B cell (primary cell): ENCODE measurements at regions not wholly inside any gene's neighbourhood (a gene's known extent, or its start where the extent isn't known, plus 50 kb on each side); places are given as distances from the start of the nearest gene placed in this dataset.

ENCODE experiments used
- ATAC-seq: fragments of 200-7000 bp; cut with Tn5 transposase; one replicate; pipeline ENCODE4 v1.10.0; 2021; ENCODE audit warnings: low read depth, mild to moderate bottlenecking, moderate number of reproducible peaks, moderate library complexity
- CTCF ChIA-PET: fragments of 350-600 bp; sonication (Branson Sonifier 250); formaldehyde crosslinking; loops from one replicate; lab custom pipeline; 2021; ENCODE audit warnings: antibody characterized with exemption, inconsistent platforms; lab: Charles Lee
- POLR2A ChIA-PET: fragments of 350-600 bp; sonication (Branson Sonifier 250); formaldehyde crosslinking; loops from one replicate; lab custom pipeline; 2021; ENCODE audit warnings: antibody characterized with exemption; lab: Charles Lee
- DNase-seq: peaks from one replicate; pipeline ENCODE4 v3.0.0; 2013
- H2AFZ ChIP-seq: 2 replicates; pipeline ENCODE4 v1.6.1; 2012; ENCODE audit warnings: mild to moderate bottlenecking, low read depth, low read length; ENCODE audit not compliant: insufficient read depth, poor library complexity, severe bottlenecking
- H3K27ac ChIP-seq, 2 donors: 1 replicate in 1 of 2; 2 replicates in 1 of 2; pipeline ENCODE4 v1.5.1; 2012 to 2013; ENCODE audit warnings: low read length in 2 of 2, mild to moderate bottlenecking in 2 of 2, moderate library complexity in 1 of 2
- H3K27me3 ChIP-seq, 4 experiments: fragments of 200-600 bp in 1 of 4; sonication (generic) in 1 of 4; replicated peaks in 1 of 4; 1 replicate in 2 of 4; 2 replicates in 2 of 4; pipeline versions ENCODE4 v1.6.1 to v1.7.0; 2013 to 2016; ENCODE audit warnings: low read length in 3 of 4, mild to moderate bottlenecking in 2 of 4, mixed read lengths in 1 of 4, moderate library complexity in 1 of 4; ENCODE audit not compliant: insufficient read depth in 4 of 4, control insufficient read depth in 3 of 4; ENCODE audit errors: control extremely low read depth in 1 of 4
- H3K36me3 ChIP-seq, 2 experiments: replicated peaks in 1 of 2; 1 replicate in 1 of 2; 2 replicates in 1 of 2; pipeline versions ENCODE4 v1.6.1 to v1.7.1; 2013; ENCODE audit warnings: low read length in 1 of 2; ENCODE audit not compliant: insufficient read depth in 2 of 2, control insufficient read depth in 1 of 2; ENCODE audit errors: control extremely low read depth in 1 of 2, extremely low read depth in 1 of 2
- H3K4me1 ChIP-seq, 2 donors: fragments of 200-600 bp in 1 of 2; sonication (generic) in 1 of 2; 1 replicate in 1 of 2; 2 replicates in 1 of 2; pipeline versions ENCODE4 v1.5.1 to v1.6.1; 2013 to 2017; ENCODE audit warnings: low read length in 2 of 2; ENCODE audit not compliant: control insufficient read depth in 2 of 2, insufficient read depth in 2 of 2
- H3K4me2 ChIP-seq: replicated peaks from 2 replicates; pipeline ENCODE3; 2012; ENCODE audit warnings: mild to moderate bottlenecking, low read depth, low read length; ENCODE audit not compliant: poor library complexity, severe bottlenecking
- H3K4me3 ChIP-seq, 5 experiments: fragments of 200-600 bp in 1 of 5; sonication (generic) in 1 of 5; 1 replicate in 3 of 5; 2 replicates in 2 of 5; pipeline versions ENCODE4 v1.5.1 to v1.7.0; 2011 to 2016; ENCODE audit warnings: low read length in 4 of 5, mild to moderate bottlenecking in 4 of 5, low read depth in 2 of 5, control low read depth in 1 of 5, moderate library complexity in 1 of 5; ENCODE audit not compliant: insufficient read depth in 1 of 5; ENCODE audit errors: control extremely low read depth in 1 of 5, extremely low read depth in 1 of 5
- H3K79me2 ChIP-seq: fragments of 200-600 bp; sonication (generic); one replicate; pipeline ENCODE4 v1.6.0; 2016; ENCODE audit warnings: low read length; ENCODE audit not compliant: control insufficient read depth, insufficient read depth
- H3K9ac ChIP-seq: fragments of 200-600 bp; sonication (generic); 2 replicates; pipeline ENCODE4 v1.6.1; 2017; ENCODE audit warnings: mild to moderate bottlenecking, low read length, moderate library complexity
- H3K9me3 ChIP-seq, 3 donors: one replicate each; pipeline versions ENCODE4 v1.6.1 to v1.7.1; 2013; ENCODE audit warnings: low read length in 2 of 3; ENCODE audit not compliant: control insufficient read depth in 2 of 3, insufficient read depth in 1 of 3; ENCODE audit errors: control extremely low read depth in 1 of 3
- H4K20me1 ChIP-seq: 2 replicates; pipeline ENCODE4 v1.6.0; 2012; ENCODE audit warnings: mild to moderate bottlenecking, low read length; ENCODE audit not compliant: insufficient read depth, control insufficient read depth, poor library complexity, severe bottlenecking
- H3K27ac Mint-ChIP-seq: one replicate; pipeline ENCODE4 v1.8.0; 2021; ENCODE audit warnings: mixed read lengths
- H3K27me3 Mint-ChIP-seq: one replicate; pipeline ENCODE4 v1.8.0; 2021; ENCODE audit warnings: mixed read lengths
- H3K4me1 Mint-ChIP-seq: one replicate; pipeline ENCODE4 v1.8.0; 2021; ENCODE audit warnings: mixed read lengths
- H3K4me3 Mint-ChIP-seq: one replicate; pipeline ENCODE4 v1.8.0; 2021; ENCODE audit warnings: mixed read lengths
- H3K9me3 Mint-ChIP-seq: one replicate; pipeline ENCODE4 v1.8.0; 2022; ENCODE audit warnings: mixed read lengths; ENCODE audit not compliant: insufficient read depth
- CTCF ChIP-seq: fragments of 200-600 bp; IDR thresholded peaks from one replicate; pipeline ENCODE4 v1.8.0; 2022; ENCODE audit warnings: antibody characterized with exemption, mild to moderate bottlenecking
- EZH2 ChIP-seq: IDR thresholded peaks from 2 replicates; pipeline ENCODE4 v1.6.1; 2012; ENCODE audit warnings: borderline replicate concordance, low read depth, mild to moderate bottlenecking, moderate library complexity, low read length; ENCODE audit not compliant: insufficient read depth, poor library complexity, severe bottlenecking
- WGBS: methylation state at CpG from one replicate; pipeline ENCODE4 v1.1.5; 2013; ENCODE audit warnings: missing lambda C conversion rate; ENCODE audit not compliant: insufficient coverage; 5-methylcytosine and 5-hydroxymethylcytosine counted together
- intact Hi-C: fragments of 100-400 bp; cut with micrococcal nuclease; formaldehyde crosslinking; loops from one replicate; pipeline ENCODE4 v1.10.0; 2022

DNA sequence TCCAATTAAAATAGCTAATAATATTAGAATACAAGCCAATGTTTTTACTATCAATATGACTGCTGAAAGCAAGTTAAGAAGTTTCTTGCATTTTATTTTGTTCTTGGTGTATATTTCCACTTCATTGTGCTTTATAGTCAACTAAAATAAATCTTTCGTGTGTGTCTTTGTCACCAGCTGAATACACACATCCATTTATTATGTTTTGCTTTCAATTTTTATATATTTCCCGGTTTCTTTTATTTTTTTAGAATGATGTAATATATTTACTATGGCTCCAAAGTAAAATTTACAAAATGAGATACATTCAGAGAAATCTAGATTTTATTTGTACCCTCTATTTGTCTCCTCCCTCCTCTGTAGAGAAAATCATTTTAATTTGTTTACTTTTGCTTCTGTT, 495.9 kb upstream of the PAPPA start:
- no CpG with 5 or more reads among the region's 2 CpGs for WGBS

GRCh38 chr9:115665519-115665918, 488.1 kb upstream of the PAPPA start:
- H3K4me3 Mint-ChIP-seq = no peak overlapping the region
- WGBS = no CpG with 5 or more reads among the region's 2 CpGs
- H3K4me3 ChIP-seq = no peak overlapping the region
- no peaks in the 10 kb centered on the region for H3K27me3 Mint-ChIP-seq
- ChIA-PET CTCF (no interaction called here), POLR2A (no interaction called here)
- no peaks in the 10 kb centered on the region for H3K4me1 Mint-ChIP-seq
- no peak for ATAC-seq
- H3K4me1 ChIP-seq = no peaks in the 10 kb centered on the region
- no peak overlapping the region for H3K4me2 ChIP-seq
- TF ChIP-seq CTCF (no peak), EZH2 (no peak)
- DNase-seq = no peak
- H3K9me3 ChIP-seq = no peaks in the 10 kb centered on the region
- H3K27me3 ChIP-seq = no peaks in the 10 kb centered on the region
- no peaks in the 10 kb centered on the region for H3K9me3 Mint-ChIP-seq
- no peak overlapping the region for H3K27ac Mint-ChIP-seq
- no peak overlapping the region for H3K27ac ChIP-seq
- intact Hi-C loops = no loop called here
- H2AFZ ChIP-seq = no peak overlapping the region
- H3K36me3 ChIP-seq = no peaks in the 10 kb centered on the region
- no peaks in the 10 kb centered on the region for H4K20me1 ChIP-seq
- no peak overlapping the region for H3K9ac ChIP-seq
- H3K79me2 ChIP-seq = no peaks in the 10 kb centered on the region

More for the DNA sequence above, 495.9 kb upstream of the PAPPA start:
- ChIA-PET CTCF (no interaction called here), POLR2A (no interaction called here)
- Histone ChIP-seq H3K4me3 (no peak overlapping the region), H3K4me1 (no peaks in the 10 kb centered on the region), H3K4me2 (no peak overlapping the region), H3K27me3 (no peaks in the 10 kb centered on the region), H2AFZ (no peak overlapping the region), H3K79me2 (no peaks in the 10 kb centered on the region), H3K27ac (no peak overlapping the region), H3K9me3 (no peaks in the 10 kb centered on the region), H3K36me3 (no peaks in the 10 kb centered on the region), H4K20me1 (no peaks in the 10 kb centered on the region), H3K9ac (no peak overlapping the region)
- no peak for ATAC-seq
- peaks cover 4% of the 10 kb centered on the region for H3K27me3 Mint-ChIP-seq
- DNase-seq = no peak
- H3K9me3 Mint-ChIP-seq = no peaks in the 10 kb centered on the region
- TF ChIP-seq EZH2 (no peak), CTCF (no peak)
- intact Hi-C loops = no loop called here
- no peaks in the 10 kb centered on the region for H3K4me1 Mint-ChIP-seq
- no peak overlapping the region for H3K27ac Mint-ChIP-seq
- H3K4me3 Mint-ChIP-seq = no peak overlapping the region
